ENCODE measurements at regions not wholly inside any gene's neighbourhood (a gene's known extent, or its start where the extent isn't known, plus 50 kb on each side); places are given as distances from the start of the nearest gene placed in this dataset.

DNA sequence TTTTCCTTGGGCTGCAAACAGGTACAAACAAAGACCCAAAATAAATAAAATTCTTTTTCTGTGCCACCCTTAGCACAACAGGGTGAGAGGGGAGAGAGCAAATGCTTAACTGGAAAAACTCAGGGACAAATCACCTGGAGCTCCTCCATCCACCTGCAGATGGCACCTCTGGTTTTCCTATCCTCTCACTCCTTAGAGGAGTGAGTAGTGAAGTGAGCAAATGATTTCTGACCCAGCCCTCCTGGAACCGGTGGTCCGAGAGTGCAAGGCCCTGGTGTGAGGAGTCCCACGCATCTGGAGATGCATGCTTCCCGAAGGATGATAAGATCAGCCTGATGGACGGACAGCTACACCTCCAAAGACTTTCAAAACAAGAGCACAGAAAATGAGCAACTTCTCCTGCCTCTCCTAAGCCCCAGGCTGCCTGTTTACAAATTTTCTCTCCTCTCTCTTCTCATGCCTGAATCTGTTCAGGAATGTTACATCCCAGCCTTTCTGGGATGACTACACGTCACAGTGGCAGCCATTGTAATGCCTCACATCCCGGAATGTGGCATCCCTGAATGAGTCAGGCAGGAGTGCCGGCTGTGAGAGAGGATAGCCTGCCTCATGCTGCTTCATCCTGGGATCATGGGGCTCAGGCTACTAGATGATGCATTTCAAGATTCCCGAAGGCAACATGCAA is 86.4 kb downstream of the ADRB2 start:
- no peak overlapping the region for H3K27ac ChIP-seq
- no peaks in the 10 kb centered on the region for H3K36me3 ChIP-seq
- TF ChIP-seq, protein P1, sequence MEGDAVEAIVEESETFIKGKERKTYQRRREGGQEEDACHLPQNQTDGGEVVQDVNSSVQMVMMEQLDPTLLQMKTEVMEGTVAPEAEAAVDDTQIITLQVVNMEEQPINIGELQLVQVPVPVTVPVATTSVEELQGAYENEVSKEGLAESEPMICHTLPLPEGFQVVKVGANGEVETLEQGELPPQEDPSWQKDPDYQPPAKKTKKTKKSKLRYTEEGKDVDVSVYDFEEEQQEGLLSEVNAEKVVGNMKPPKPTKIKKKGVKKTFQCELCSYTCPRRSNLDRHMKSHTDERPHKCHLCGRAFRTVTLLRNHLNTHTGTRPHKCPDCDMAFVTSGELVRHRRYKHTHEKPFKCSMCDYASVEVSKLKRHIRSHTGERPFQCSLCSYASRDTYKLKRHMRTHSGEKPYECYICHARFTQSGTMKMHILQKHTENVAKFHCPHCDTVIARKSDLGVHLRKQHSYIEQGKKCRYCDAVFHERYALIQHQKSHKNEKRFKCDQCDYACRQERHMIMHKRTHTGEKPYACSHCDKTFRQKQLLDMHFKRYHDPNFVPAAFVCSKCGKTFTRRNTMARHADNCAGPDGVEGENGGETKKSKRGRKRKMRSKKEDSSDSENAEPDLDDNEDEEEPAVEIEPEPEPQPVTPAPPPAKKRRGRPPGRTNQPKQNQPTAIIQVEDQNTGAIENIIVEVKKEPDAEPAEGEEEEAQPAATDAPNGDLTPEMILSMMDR (IDR thresholded peaks at IDR 0.05) = peak in 4 of 9 donors; percentile 18 to 42 (median 35)
- no peaks in the 10 kb centered on the region for H3K27me3 ChIP-seq
- no peaks in the 10 kb centered on the region for H3K9me3 ChIP-seq
- intact Hi-C loops (cut with DNase I) = loop anchor here in 1 of 10 donors (5.0 kb wide), 1 partner anchor 39 kb away; no protein-coding TSS in a partner anchor
- H3K4me3 ChIP-seq = no peak overlapping the region
- DNase-seq (no peak), ATAC-seq (peak in 2 of 8 donors; percentile 20 to 27)
- peaks cover 0 to 36% (median 16%) of the 10 kb centered on the region in 9 donors for H3K4me1 ChIP-seq
- 46 to 55% methylated on average over 9 of the region's 9 CpGs for WGBS, 2 donors

DNA sequence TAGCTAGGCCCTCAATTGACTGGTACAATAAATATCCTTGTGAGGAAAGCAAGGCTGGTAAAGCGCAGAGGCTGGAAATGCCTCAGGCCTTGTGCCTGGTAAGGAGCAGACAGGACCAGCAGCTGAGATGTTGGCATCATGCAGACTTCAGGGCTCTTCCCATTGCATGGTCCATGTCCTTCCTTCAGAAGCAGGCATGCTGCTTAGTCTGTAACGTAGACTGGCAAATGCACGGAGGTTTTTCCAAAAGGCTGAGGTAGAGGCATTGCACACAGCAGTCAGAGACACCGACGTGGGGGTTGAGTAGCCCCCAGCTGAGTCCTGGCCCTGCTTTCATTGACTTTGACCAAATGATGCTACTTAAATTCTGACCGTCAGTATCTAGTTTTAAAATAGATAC is 87.1 kb downstream of the ADRB2 start:
- no peaks in the 10 kb centered on the region for H3K27me3 ChIP-seq
- no peaks in the 10 kb centered on the region for H3K36me3 ChIP-seq
- no peak for ATAC-seq
- 68% methylated on average over 6 of the region's 6 CpGs for WGBS, 2 donors
- H3K4me1 ChIP-seq = peaks cover 0 to 36% (median 16%) of the 10 kb centered on the region in 9 donors
- peak overlapping the region in 2 of 10 donors; percentile 2 to 14 for H3K27ac ChIP-seq
- DNase-seq = no peak
- no peaks in the 10 kb centered on the region for H3K9me3 ChIP-seq
- intact Hi-C loops (cut with DNase I) = loop anchor here in 1 of 10 donors (5.0 kb wide), 1 partner anchor 39 kb away; no protein-coding TSS in a partner anchor
- TF ChIP-seq, protein P1 (IDR thresholded peaks at IDR 0.05) = no peak
- H3K4me3 ChIP-seq = no peak overlapping the region

DNA sequence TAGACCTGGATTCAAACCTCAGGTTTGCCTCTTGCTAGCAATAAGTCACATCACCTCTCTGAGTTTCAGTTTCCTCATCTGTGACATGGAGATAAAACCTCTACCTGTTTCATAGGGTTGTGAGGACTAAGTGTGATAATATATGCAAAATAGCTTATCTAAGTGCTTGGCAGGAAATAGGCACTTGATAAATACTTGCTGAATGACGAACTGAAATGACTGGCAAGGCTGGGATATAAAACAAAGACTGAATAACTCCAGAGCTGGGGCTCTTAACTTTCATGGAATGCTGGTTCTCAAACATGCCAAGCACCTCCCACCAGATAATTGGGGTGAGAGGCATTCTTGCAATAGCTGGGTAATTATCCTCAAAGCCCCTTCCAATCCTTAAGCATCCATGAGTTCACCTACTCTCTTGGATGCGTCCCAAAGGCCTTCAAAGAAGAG is 87.6 kb downstream of the ADRB2 start:
- TF ChIP-seq, protein P1 (IDR thresholded peaks at IDR 0.05) = no peak
- WGBS, 2 donors = 37 to 58% methylated on average over 2 of the region's 2 CpGs
- H3K27ac ChIP-seq = peak overlapping the region in 2 of 10 donors; percentile 2 to 14

DNA sequence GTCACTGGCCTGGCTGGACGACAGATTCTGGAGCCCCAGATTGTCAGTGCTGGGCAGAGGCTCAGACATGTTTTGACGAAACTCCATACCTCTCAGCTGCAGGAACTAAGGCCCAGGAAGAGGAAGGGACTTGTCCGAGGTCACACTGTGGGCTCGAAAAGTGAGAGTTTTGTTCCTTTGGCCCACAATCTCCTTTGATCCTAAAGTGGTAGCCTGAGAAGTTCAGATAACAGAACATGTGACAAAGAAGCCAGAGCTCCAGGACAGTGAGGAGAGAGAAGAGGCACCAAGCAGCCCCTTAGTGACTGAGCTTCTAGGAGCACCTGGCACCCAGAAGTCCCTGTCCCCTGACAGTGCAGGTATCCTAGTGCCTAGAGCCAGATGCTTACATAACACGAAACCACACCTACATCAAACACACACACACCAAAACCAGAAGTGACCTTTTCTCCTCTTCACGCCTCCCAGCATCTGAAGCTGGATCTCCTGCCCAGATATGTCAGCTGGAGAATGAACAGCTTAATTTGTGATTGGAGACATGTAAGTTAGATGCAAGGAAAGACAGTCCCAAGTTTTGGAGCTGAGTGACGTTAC is 88.9 kb downstream of the ADRB2 start:
- Histone ChIP-seq H3K9me3 (no peaks in the 10 kb centered on the region), H3K4me1 (peaks cover 0 to 31% (median 10%) of the 10 kb centered on the region in 9 donors), H3K27me3 (no peaks in the 10 kb centered on the region), H3K27ac (peak overlapping the region in 2 of 10 donors; percentile 15 to 49), H3K4me3 (no peak overlapping the region), H3K36me3 (no peaks in the 10 kb centered on the region)
- DNase-seq (no peak), ATAC-seq (peak in 6 of 8 donors; percentile 10 to 39 (median 23))
- intact Hi-C loops (cut with DNase I) = no loop called here
- WGBS, 2 donors = 50 to 52% methylated on average over 7 of the region's 7 CpGs
- TF ChIP-seq, protein P1 (IDR thresholded peaks at IDR 0.05) = no peak

More for the DNA sequence above, 87.6 kb downstream of the ADRB2 start:
- Histone ChIP-seq H3K36me3 (no peaks in the 10 kb centered on the region), H3K4me3 (no peak overlapping the region), H3K9me3 (no peaks in the 10 kb centered on the region), H3K27me3 (no peaks in the 10 kb centered on the region), H3K4me1 (peaks cover 0 to 35% (median 11%) of the 10 kb centered on the region in 9 donors)
- intact Hi-C loops (cut with DNase I) = loop anchor here in 1 of 10 donors (5.0 kb wide), 1 partner anchor 38 kb away; no protein-coding TSS in a partner anchor
- ATAC-seq = peak in 4 of 8 donors; percentile 12 to 57 (median 30)
- no peak for DNase-seq

Measured in heart right ventricle (tissue), 16 donors.